ENCODE measurements at regions not wholly inside any gene's neighbourhood (a gene's known extent, or its start where the extent isn't known, plus 50 kb on each side); places are given as distances from the start of the nearest gene placed in this dataset.

DNA sequence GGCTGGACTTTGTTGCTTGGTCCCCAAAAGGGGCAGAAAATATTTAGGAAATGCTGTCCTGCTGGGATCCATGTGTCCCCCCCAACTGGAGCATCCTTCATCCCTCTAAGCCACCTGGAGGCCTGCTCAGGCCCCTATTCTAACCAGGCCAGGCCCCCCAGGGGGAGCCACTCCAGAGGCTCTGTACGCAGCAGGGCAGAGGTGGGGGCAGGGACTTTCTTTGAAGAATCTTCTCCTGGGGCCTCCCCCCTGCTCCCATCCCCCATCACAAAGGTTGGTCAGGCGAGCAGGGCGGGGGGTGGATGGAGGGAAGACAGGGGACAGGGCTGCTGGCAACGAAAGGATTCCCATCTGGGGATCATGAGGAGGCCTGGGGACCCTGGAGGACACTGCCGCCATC is 170.8 kb downstream of the MN1 start:
- TF ChIP-seq, protein P1, sequence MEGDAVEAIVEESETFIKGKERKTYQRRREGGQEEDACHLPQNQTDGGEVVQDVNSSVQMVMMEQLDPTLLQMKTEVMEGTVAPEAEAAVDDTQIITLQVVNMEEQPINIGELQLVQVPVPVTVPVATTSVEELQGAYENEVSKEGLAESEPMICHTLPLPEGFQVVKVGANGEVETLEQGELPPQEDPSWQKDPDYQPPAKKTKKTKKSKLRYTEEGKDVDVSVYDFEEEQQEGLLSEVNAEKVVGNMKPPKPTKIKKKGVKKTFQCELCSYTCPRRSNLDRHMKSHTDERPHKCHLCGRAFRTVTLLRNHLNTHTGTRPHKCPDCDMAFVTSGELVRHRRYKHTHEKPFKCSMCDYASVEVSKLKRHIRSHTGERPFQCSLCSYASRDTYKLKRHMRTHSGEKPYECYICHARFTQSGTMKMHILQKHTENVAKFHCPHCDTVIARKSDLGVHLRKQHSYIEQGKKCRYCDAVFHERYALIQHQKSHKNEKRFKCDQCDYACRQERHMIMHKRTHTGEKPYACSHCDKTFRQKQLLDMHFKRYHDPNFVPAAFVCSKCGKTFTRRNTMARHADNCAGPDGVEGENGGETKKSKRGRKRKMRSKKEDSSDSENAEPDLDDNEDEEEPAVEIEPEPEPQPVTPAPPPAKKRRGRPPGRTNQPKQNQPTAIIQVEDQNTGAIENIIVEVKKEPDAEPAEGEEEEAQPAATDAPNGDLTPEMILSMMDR (IDR thresholded peaks at IDR 0.05 in 4 of 5, conservative IDR thresholded peaks at IDR 0.05 in 1 of 5) = no peak
- no peak for TF ChIP-seq POLR2A (IDR thresholded peaks at IDR 0.05)

Measured in gastrocnemius medialis (tissue), 4 donors.